ENCODE measurements at regions not wholly inside any gene's neighbourhood (a gene's known extent, or its start where the extent isn't known, plus 50 kb on each side); places are given as distances from the start of the nearest gene placed in this dataset.

DNA sequence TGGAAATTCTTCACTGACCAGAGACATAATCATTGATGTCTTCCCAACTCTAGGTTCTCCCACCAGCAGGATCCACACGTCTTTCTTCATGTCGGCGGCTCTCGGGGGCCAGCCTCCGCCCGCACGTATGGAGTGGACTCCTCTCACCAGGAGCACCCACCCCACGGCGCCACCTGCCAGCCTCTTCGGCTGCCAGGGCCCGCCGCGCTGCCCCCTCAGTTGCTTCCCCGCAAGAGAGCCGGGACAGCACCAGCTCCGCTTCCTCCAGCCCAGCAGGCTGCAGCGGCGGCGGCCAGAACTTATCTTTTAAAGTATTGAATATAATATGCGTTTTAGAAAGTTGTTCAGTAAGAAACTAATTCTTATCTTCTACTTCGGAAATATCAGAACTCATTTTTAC, 273.5 kb downstream of the LIPI start:
- TF ChIP-seq, protein P1, sequence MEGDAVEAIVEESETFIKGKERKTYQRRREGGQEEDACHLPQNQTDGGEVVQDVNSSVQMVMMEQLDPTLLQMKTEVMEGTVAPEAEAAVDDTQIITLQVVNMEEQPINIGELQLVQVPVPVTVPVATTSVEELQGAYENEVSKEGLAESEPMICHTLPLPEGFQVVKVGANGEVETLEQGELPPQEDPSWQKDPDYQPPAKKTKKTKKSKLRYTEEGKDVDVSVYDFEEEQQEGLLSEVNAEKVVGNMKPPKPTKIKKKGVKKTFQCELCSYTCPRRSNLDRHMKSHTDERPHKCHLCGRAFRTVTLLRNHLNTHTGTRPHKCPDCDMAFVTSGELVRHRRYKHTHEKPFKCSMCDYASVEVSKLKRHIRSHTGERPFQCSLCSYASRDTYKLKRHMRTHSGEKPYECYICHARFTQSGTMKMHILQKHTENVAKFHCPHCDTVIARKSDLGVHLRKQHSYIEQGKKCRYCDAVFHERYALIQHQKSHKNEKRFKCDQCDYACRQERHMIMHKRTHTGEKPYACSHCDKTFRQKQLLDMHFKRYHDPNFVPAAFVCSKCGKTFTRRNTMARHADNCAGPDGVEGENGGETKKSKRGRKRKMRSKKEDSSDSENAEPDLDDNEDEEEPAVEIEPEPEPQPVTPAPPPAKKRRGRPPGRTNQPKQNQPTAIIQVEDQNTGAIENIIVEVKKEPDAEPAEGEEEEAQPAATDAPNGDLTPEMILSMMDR (IDR thresholded peaks at IDR 0.05), result no peak
- no peak for TF ChIP-seq POLR2A (IDR thresholded peaks at IDR 0.05)
